ENCODE measurements at regions not wholly inside any gene's neighbourhood (a gene's known extent, or its start where the extent isn't known, plus 50 kb on each side); places are given as distances from the start of the nearest gene placed in this dataset.

GRCh38 chr14:28902930-28903329, 136.3 kb downstream of the FOXG1 start:
- H3K4me1 Mint-ChIP-seq, result no peaks in the 10 kb centered on the region
- no peaks in the 10 kb centered on the region for H3K27me3 Mint-ChIP-seq
- intact Hi-C loops (cut with micrococcal nuclease), result no loop called here
- no peak for ATAC-seq (ENCODE audit: low read depth)
- TF ChIP-seq CTCF (IDR thresholded peaks at IDR 0.05), result no peak
- DNase-seq, result no peak
- CTCF ChIA-PET, result no interaction called here
- POLR2A ChIA-PET, result no interaction called here
- H3K36me3 Mint-ChIP-seq (ENCODE audit: low read depth), result no peaks in the 10 kb centered on the region
- peaks cover 2% of the 10 kb centered on the region for H3K9me3 Mint-ChIP-seq
- H3K27ac Mint-ChIP-seq, result no peak overlapping the region
- no peak overlapping the region for H3K4me3 Mint-ChIP-seq

GRCh38 chr14:28911521-28911920, 144.9 kb downstream of the FOXG1 start:
- ChIA-PET CTCF (no interaction called here), POLR2A (no interaction called here)
- no peaks in the 10 kb centered on the region for H3K4me1 Mint-ChIP-seq
- no peaks in the 10 kb centered on the region for H3K36me3 Mint-ChIP-seq (ENCODE audit: low read depth)
- no peak overlapping the region for H3K27ac Mint-ChIP-seq
- no peaks in the 10 kb centered on the region for H3K27me3 Mint-ChIP-seq
- DNase-seq (no peak), ATAC-seq (ENCODE audit: low read depth) (no peak)
- peaks cover 2% of the 10 kb centered on the region for H3K9me3 Mint-ChIP-seq
- H3K4me3 Mint-ChIP-seq, result no peak overlapping the region
- no peak for TF ChIP-seq CTCF (IDR thresholded peaks at IDR 0.05)
- intact Hi-C loops (cut with micrococcal nuclease), result no loop called here

GRCh38 chr14:28913056-28913455, 146.5 kb downstream of the FOXG1 start:
- POLR2A ChIA-PET, result no interaction called here
- H3K27me3 Mint-ChIP-seq, result no peaks in the 10 kb centered on the region
- CTCF ChIA-PET, result no interaction called here
- no peak overlapping the region for H3K4me3 Mint-ChIP-seq
- ATAC-seq (ENCODE audit: low read depth) (no peak), DNase-seq (no peak)
- intact Hi-C loops (cut with micrococcal nuclease), result no loop called here
- no peaks in the 10 kb centered on the region for H3K4me1 Mint-ChIP-seq
- no peak for TF ChIP-seq CTCF (IDR thresholded peaks at IDR 0.05)
- H3K9me3 Mint-ChIP-seq, result no peaks in the 10 kb centered on the region
- no peak overlapping the region for H3K27ac Mint-ChIP-seq
- no peaks in the 10 kb centered on the region for H3K36me3 Mint-ChIP-seq (ENCODE audit: low read depth)

GRCh38 chr14:28926122-28926521, 159.5 kb downstream of the FOXG1 start:
- H3K4me3 Mint-ChIP-seq, result no peak overlapping the region
- intact Hi-C loops (cut with micrococcal nuclease), result no loop called here
- H3K4me1 Mint-ChIP-seq, result no peaks in the 10 kb centered on the region
- H3K9me3 Mint-ChIP-seq, result peaks cover 2% of the 10 kb centered on the region
- no peak for DNase-seq
- ChIA-PET POLR2A (no interaction called here), CTCF (no interaction called here)
- H3K27ac Mint-ChIP-seq, result no peak overlapping the region
- TF ChIP-seq CTCF (IDR thresholded peaks at IDR 0.05), result no peak
- H3K36me3 Mint-ChIP-seq (ENCODE audit: low read depth), result no peaks in the 10 kb centered on the region
- no peak for ATAC-seq (ENCODE audit: low read depth)
- H3K27me3 Mint-ChIP-seq, result no peaks in the 10 kb centered on the region

- peaks cover 16% of the 10 kb centered on the region for H3K9me3 Mint-ChIP-seq
- ChIA-PET CTCF (no interaction called here), POLR2A (no interaction called here)
- intact Hi-C loops (cut with micrococcal nuclease), result no loop called here
- no peak overlapping the region for H3K27ac Mint-ChIP-seq
- DNase-seq (no peak), ATAC-seq (ENCODE audit: low read depth) (no peak)
- H3K36me3 Mint-ChIP-seq (ENCODE audit: low read depth), result no peaks in the 10 kb centered on the region
- H3K4me3 Mint-ChIP-seq, result no peak overlapping the region
- H3K4me1 Mint-ChIP-seq, result no peaks in the 10 kb centered on the region
- no peaks in the 10 kb centered on the region for H3K27me3 Mint-ChIP-seq
- no peak for TF ChIP-seq CTCF (IDR thresholded peaks at IDR 0.05)
Observed at GRCh38 chr14:28931999-28932398, 165.4 kb downstream of the FOXG1 start.

All from activated B cell treated with CpG ODN at 0.5 μM for 24 hours (primary cell).